SK-N-SH (cell line): ENCODE measurements at regions not wholly inside any gene's neighbourhood (a gene's known extent, or its start where the extent isn't known, plus 50 kb on each side); places are given as distances from the start of the nearest gene placed in this dataset.

Experiments used
- CTCF ChIA-PET: fragments of 300-600, 350-600 bp; formaldehyde crosslinking; extraction: SDS; loops from one replicate; lab custom pipeline; 2021; lab: Yijun Ruan, JAX
- POLR2A ChIA-PET: fragments of 350-600 bp; sonication (Branson Sonifier 250); formaldehyde crosslinking; extraction: SDS; loops from one replicate; lab custom pipeline; 2020; ENCODE audit warnings: antibody characterized with exemption, inconsistent platforms; lab: Yijun Ruan, JAX
- DNase-seq: peaks from one replicate; pipeline ENCODE4 v3.0.0; 2012
- H2AFZ ChIP-seq: fragments of 200-600 bp; sonication (generic); 2 replicates; pipeline ENCODE4 v1.8.1; 2016; ENCODE audit warnings: antibody characterized with exemption, mild to moderate bottlenecking, low read depth
- H3F3A ChIP-seq: fragments of 200-600 bp; sonication (generic); replicated peaks from 2 replicates; pipeline ENCODE3; 2016; ENCODE audit warnings: antibody characterized with exemption, mild to moderate bottlenecking; ENCODE audit not compliant: insufficient read depth
- H3K27ac ChIP-seq, 2 experiments: fragments of 200-500 bp in 1 of 2; fragments of 200-600 bp in 1 of 2; sonication (Bioruptor generic) in 1 of 2; sonication (generic), shearing (Covaris generic) in 1 of 2; 2 replicates each; pipeline versions ENCODE4 v1.5.1 to v1.6.1; 2014 to 2016; ENCODE audit warnings: low read depth in 2 of 2, inconsistent platforms in 1 of 2, low read length in 1 of 2, mild to moderate bottlenecking in 1 of 2, mixed read lengths in 1 of 2
- H3K27me3 ChIP-seq: fragments of 200-600 bp; sonication (generic), shearing (Covaris generic); 2 replicates; pipeline ENCODE4 v1.6.1; 2016; ENCODE audit warnings: mixed run types; ENCODE audit not compliant: insufficient read depth
- H3K36me3 ChIP-seq, 2 experiments: fragments of 200-500 bp in 1 of 2; fragments of 200-600 bp in 1 of 2; sonication (Bioruptor generic) in 1 of 2; sonication (generic) in 1 of 2; replicated peaks in 1 of 2; 2 replicates each; pipeline versions ENCODE3 to v1.5.1; 2014 to 2016; ENCODE audit warnings: low read length in 1 of 2, mild to moderate bottlenecking in 1 of 2; ENCODE audit not compliant: insufficient read depth in 2 of 2, control insufficient read depth in 1 of 2
- H3K4me1 ChIP-seq, 2 experiments: fragments of 200-500 bp in 1 of 2; fragments of 200-600 bp in 1 of 2; sonication (Bioruptor generic) in 1 of 2; sonication (generic), shearing (Covaris generic) in 1 of 2; 2 replicates each; pipeline versions ENCODE4 v1.5.1 to v1.6.1; 2014 to 2016; ENCODE audit warnings: low read depth in 1 of 2, low read length in 1 of 2, mixed run types in 1 of 2; ENCODE audit not compliant: insufficient read depth in 2 of 2, control insufficient read depth in 1 of 2
- H3K4me2 ChIP-seq: fragments of 200-600 bp; sonication (generic), shearing (Covaris generic); 2 replicates; pipeline ENCODE4 v1.6.1; 2017; ENCODE audit warnings: mixed run types
- H3K4me3 ChIP-seq, 2 experiments: fragments of 200-500 bp in 1 of 2; fragments of 200-600 bp in 1 of 2; sonication (Bioruptor generic) in 1 of 2; sonication (generic), shearing (Covaris generic) in 1 of 2; 2 replicates each; pipeline versions ENCODE4 v1.5.1 to v1.8.1; 2014 to 2016; ENCODE audit warnings: low read depth in 2 of 2, inconsistent platforms in 1 of 2, low read length in 1 of 2, mild to moderate bottlenecking in 1 of 2, mixed read lengths in 1 of 2, moderate library complexity in 1 of 2
- H3K79me2 ChIP-seq: fragments of 200-600 bp; sonication (generic); 2 replicates; pipeline ENCODE4 v1.8.1; 2017; ENCODE audit warnings: mild to moderate bottlenecking; ENCODE audit not compliant: insufficient read depth
- H3K9ac ChIP-seq: fragments of 200-600 bp; sonication (generic); 2 replicates; pipeline ENCODE4 v1.6.1; 2017; ENCODE audit warnings: mixed run types
- H3K9me2 ChIP-seq: fragments of 200-600 bp; sonication (generic); 2 replicates; pipeline ENCODE4 v1.6.1; 2017; ENCODE audit warnings: mixed run types
- H3K9me3 ChIP-seq: fragments of 200-600 bp; sonication (generic); 2 replicates; pipeline ENCODE4 v1.6.1; 2017; ENCODE audit warnings: mixed run types, mild to moderate bottlenecking, moderate library complexity
- H4K20me1 ChIP-seq: fragments of 200-600 bp; sonication (generic); 2 replicates; pipeline ENCODE4 v1.6.1; 2017; ENCODE audit warnings: mild to moderate bottlenecking, mixed run types; ENCODE audit not compliant: insufficient read depth
- CTCF ChIP-seq: fragments of 200-600 bp; sonication (generic); IDR thresholded peaks from 2 replicates; pipeline ENCODE4 v1.6.1; 2017; ENCODE audit warnings: antibody characterized with exemption, mild to moderate bottlenecking, moderate library complexity
- FOSL2 ChIP-seq: IDR thresholded peaks from 2 replicates; pipeline ENCODE4 v1.4.0; 2012; ENCODE audit warnings: low read depth, mild to moderate bottlenecking, moderate library complexity, borderline replicate concordance
- FOXJ3 ChIP-seq: sonication (generic); formaldehyde crosslinking; IDR thresholded peaks from 2 replicates; pipeline ENCODE4 v1.5.1; 2020; ENCODE audit warnings: mild to moderate bottlenecking, missing genetic modification reagents
- GABPA ChIP-seq: IDR thresholded peaks from 2 replicates; pipeline ENCODE4 v1.4.0; 2012; ENCODE audit warnings: low read depth, mild to moderate bottlenecking
- GATA2 ChIP-seq: sonication (generic); formaldehyde crosslinking; IDR thresholded peaks from 2 replicates; pipeline ENCODE4 v1.5.0; 2020; ENCODE audit warnings: mild to moderate bottlenecking, missing genetic modification reagents
- IRF3 ChIP-seq: fragments of 150-350 bp; IDR thresholded peaks from 2 replicates; pipeline ENCODE4 v1.6.1; 2016; ENCODE audit warnings: mild to moderate bottlenecking, low read depth, low read length
- MAX ChIP-seq: IDR thresholded peaks from 2 replicates; pipeline ENCODE4 v1.4.0; 2012; ENCODE audit warnings: low read depth
- MEF2A ChIP-seq: IDR thresholded peaks from 2 replicates; pipeline ENCODE4 v1.4.0; 2012; ENCODE audit warnings: low read depth, borderline replicate concordance
- PBX3 ChIP-seq: IDR thresholded peaks from 2 replicates; pipeline ENCODE4; 2012
- RFX5 ChIP-seq: IDR thresholded peaks from 2 replicates; pipeline ENCODE4 v1.6.1; 2012; ENCODE audit warnings: mild to moderate bottlenecking, improper control_type of control experiment, low read length
- RXRA ChIP-seq: IDR thresholded peaks from 2 replicates; pipeline ENCODE4 v1.4.0; 2012; ENCODE audit warnings: low read depth, mild to moderate bottlenecking, borderline replicate concordance
- SIN3A ChIP-seq: IDR thresholded peaks from 2 replicates; pipeline ENCODE4 v1.6.1; 2012; ENCODE audit warnings: low read depth, mild to moderate bottlenecking, low read length, moderate library complexity, borderline replicate concordance
- SMC3 ChIP-seq: IDR thresholded peaks from 2 replicates; pipeline ENCODE4 v1.6.1; 2012; ENCODE audit warnings: low read depth, low read length, improper control_type of control experiment
- TAF1 ChIP-seq: IDR thresholded peaks from 2 replicates; pipeline ENCODE4 v1.6.1; 2012; ENCODE audit warnings: low read depth, mild to moderate bottlenecking, low read length, moderate library complexity, borderline replicate concordance
- TEAD4 ChIP-seq: IDR thresholded peaks from 2 replicates; pipeline ENCODE4 v1.4.0; 2012; ENCODE audit warnings: mild to moderate bottlenecking, borderline replicate concordance; ENCODE audit not compliant: insufficient read depth
- USF1 ChIP-seq: IDR thresholded peaks from 2 replicates; pipeline ENCODE4 v1.4.0; 2012; ENCODE audit warnings: low read depth, borderline replicate concordance
- WGBS: methylation state at CpG from one replicate; pipeline ENCODE4 v1.1.6; 2017; ENCODE audit warnings: low lambda C conversion rate; 5-methylcytosine and 5-hydroxymethylcytosine counted together

GRCh38 chr2:62432407-62432806, 73.6 kb downstream of the TMEM17 start:
- Histone ChIP-seq H3K4me2 (no peak overlapping the region), H3K9me3 (no peaks in the 10 kb centered on the region; the same call in 1 of the 2 replicates), H3K27me3 (no peaks in the 10 kb centered on the region), H3K4me1 (no peaks in the 10 kb centered on the region), H3K9ac (no peak overlapping the region), H3F3A (no peaks in the 10 kb centered on the region), H3K79me2 (no peaks in the 10 kb centered on the region), H3K4me3 (no peak overlapping the region), H3K9me2 (no peaks in the 10 kb centered on the region), H2AFZ (no peak overlapping the region), H4K20me1 (no peaks in the 10 kb centered on the region), H3K27ac (no peak overlapping the region), H3K36me3 (peaks cover 0 to 3% of the 10 kb centered on the region in 2 experiments)
- TF ChIP-seq FOXJ3 (no peak), MEF2A (no peak), RFX5 (no peak), IRF3 (no peak), FOSL2 (no peak), GABPA (no peak), USF1 (no peak), CTCF (no peak), TEAD4 (no peak), RXRA (no peak), GATA2 (CRISPR knock-in tag) (no peak), PBX3 (no peak), SMC3 (no peak), TAF1 (no peak), MAX (no peak), SIN3A (no peak)
- 100% methylated on average over 1 of the region's 3 CpGs for WGBS
- DNase-seq, result no peak
- POLR2A ChIA-PET, result interaction anchor here (1.2 kb wide), 1 partner anchor 10 kb away, joined by 3 read pairs; no protein-coding TSS in a partner anchor
- CTCF ChIA-PET, result interaction anchor here (1.0 to 2.9 kb wide), 7 partner anchors 10 to 439 kb away, joined by 3 to 7 read pairs (median 3); no protein-coding TSS in a partner anchor
